Erythroblast (primary cell): ENCODE measurements at regions not wholly inside any gene's neighbourhood (a gene's known extent, or its start where the extent isn't known, plus 50 kb on each side); places are given as distances from the start of the nearest gene placed in this dataset.

ENCODE experiments used
- GATA1 ChIP-seq: IDR thresholded peaks from 2 replicates; pipeline ENCODE4 v1.6.1; 2011; ENCODE audit warnings: low read depth, mild to moderate bottlenecking, control low read depth, low read length, moderate library complexity
- POLR2A ChIP-seq: IDR thresholded peaks from 2 replicates; pipeline ENCODE4 v1.6.1; 2011; ENCODE audit warnings: mild to moderate bottlenecking, low read length

GRCh38 chr21:17044696-17045095 is 468.1 kb upstream of the CXADR start:
- TF ChIP-seq POLR2A (no peak), GATA1 (no peak)
